ENCODE measurements at regions not wholly inside any gene's neighbourhood (a gene's known extent, or its start where the extent isn't known, plus 50 kb on each side); places are given as distances from the start of the nearest gene placed in this dataset.

DNA sequence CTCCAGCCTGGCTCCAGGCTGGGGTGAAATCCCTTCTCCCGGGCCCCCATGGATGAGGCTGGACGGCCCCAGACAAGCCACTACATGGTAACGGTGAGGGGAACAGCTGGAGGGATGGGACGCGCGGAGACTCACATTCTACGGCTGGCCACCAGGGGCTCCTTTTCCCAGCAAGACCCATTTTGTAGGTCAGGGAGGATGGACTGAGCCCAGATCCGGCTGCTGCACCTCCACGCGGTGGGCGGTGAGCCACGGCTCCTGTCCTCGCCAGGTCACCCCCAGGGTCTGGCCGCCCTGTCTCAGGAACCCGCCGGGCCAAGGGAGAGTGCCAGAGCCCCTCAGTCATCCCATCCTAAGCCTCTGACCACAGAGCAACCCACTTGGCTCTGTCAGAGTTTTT lies 75.0 kb upstream of the ACTRT2 start:
- Histone ChIP-seq H3K9me3 (ENCODE audit: control insufficient read depth, insufficient read depth, low read length) (peaks cover 7% of the 10 kb centered on the region; the same call in 1 of the 2 replicates), H3K4me1 (ENCODE audit: control insufficient read depth, low read length) (peaks cover 11% of the 10 kb centered on the region), H3K9me2 (replicated peaks; ENCODE audit: control insufficient read depth, low read length) (no peaks in the 10 kb centered on the region), H3K27me3 (ENCODE audit: control insufficient read depth, low read length) (no peaks in the 10 kb centered on the region), H3F3A (ENCODE audit: control insufficient read depth, insufficient read depth) (no peaks in the 10 kb centered on the region), H3K36me3 (ENCODE audit: control insufficient read depth, low read length) (no peaks in the 10 kb centered on the region), H4K20me1 (ENCODE audit: control insufficient read depth, insufficient read depth, low read depth, low read length) (no peaks in the 10 kb centered on the region), H3K27ac (ENCODE audit: low read depth, low read length) (no peak overlapping the region), H3K79me2 (ENCODE audit: control insufficient read depth, low read length) (no peaks in the 10 kb centered on the region), H3K4me2 (ENCODE audit: low read length) (no peak overlapping the region), H3K4me3 (ENCODE audit: low read length) (no peak overlapping the region)
- no peak for TF ChIP-seq CTCF (IDR thresholded peaks at IDR 0.05; ENCODE audit: low read depth, low read length, poor library complexity, severe bottlenecking)
- TF ChIP-seq EZH2phosphoT487 (IDR thresholded peaks at IDR 0.05; ENCODE audit: borderline replicate concordance, low read length) = no peak

DNA sequence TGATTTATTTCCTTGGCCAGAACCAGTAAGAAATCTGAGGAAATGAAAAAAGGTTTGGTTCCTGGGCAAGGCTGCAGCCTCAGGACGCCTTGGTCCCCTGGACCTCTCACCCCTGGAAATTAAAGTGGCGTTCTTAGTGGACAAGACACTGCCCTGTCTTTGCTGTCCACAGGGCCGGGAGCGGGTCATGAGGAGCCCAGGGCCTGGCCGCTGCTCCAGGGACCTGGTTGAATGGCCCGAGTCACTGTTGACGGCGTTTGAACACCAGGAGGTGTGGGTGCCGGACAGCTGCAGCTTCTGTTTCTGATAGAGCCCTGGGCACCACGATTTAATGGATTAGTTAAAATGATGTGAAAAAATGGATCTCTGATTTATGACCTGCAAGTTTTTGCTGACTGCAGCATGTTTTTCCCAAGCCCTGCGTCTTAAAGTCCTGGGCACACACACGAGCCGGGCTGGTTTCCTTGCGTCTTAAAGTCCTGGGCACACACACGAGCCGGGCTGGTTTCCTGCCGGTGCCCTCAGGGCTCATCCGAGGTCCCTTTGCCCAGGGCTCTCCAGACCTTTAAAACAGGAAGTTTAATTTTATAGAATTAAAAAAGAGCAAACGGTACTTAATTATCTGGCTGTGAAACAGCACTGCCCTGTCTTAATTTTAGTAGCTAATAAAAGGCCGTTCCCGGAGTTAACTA lies 74.1 kb upstream of the ACTRT2 start:
- Histone ChIP-seq H3K27me3 (ENCODE audit: control insufficient read depth, low read length) (no peaks in the 10 kb centered on the region), H3F3A (ENCODE audit: control insufficient read depth, insufficient read depth) (no peaks in the 10 kb centered on the region), H3K9me3 (ENCODE audit: control insufficient read depth, insufficient read depth, low read length) (peaks cover 11% of the 10 kb centered on the region)

GRCh38 chr1:2948001-2948750 lies 73.1 kb upstream of the ACTRT2 start:
- Histone ChIP-seq H3K27ac (ENCODE audit: low read depth, low read length) (no peak overlapping the region), H3K4me2 (ENCODE audit: low read length) (no peak overlapping the region), H3K4me3 (ENCODE audit: low read length) (no peak overlapping the region), H3F3A (ENCODE audit: control insufficient read depth, insufficient read depth) (peaks cover under 1% of the 10 kb centered on the region), H3K27me3 (ENCODE audit: control insufficient read depth, low read length) (no peaks in the 10 kb centered on the region), H4K20me1 (ENCODE audit: control insufficient read depth, insufficient read depth, low read depth, low read length) (no peaks in the 10 kb centered on the region), H3K79me2 (ENCODE audit: control insufficient read depth, low read length) (no peaks in the 10 kb centered on the region), H3K36me3 (ENCODE audit: control insufficient read depth, low read length) (peaks cover 8% of the 10 kb centered on the region), H3K9me3 (ENCODE audit: control insufficient read depth, insufficient read depth, low read length) (peaks cover 21% of the 10 kb centered on the region), H3K9me2 (replicated peaks; ENCODE audit: control insufficient read depth, low read length) (no peaks in the 10 kb centered on the region), H3K4me1 (ENCODE audit: control insufficient read depth, low read length) (peaks cover 22% of the 10 kb centered on the region)
- TF ChIP-seq EZH2phosphoT487 (IDR thresholded peaks at IDR 0.05; ENCODE audit: borderline replicate concordance, low read length) (no peak), CTCF (IDR thresholded peaks at IDR 0.05; ENCODE audit: low read depth, low read length, poor library complexity, severe bottlenecking) (no peak)

More for the DNA sequence above, 74.1 kb upstream of the ACTRT2 start:
- no peaks in the 10 kb centered on the region; the same call in 1 of the 2 replicates for H3K36me3 ChIP-seq (ENCODE audit: control insufficient read depth, low read length)
- no peaks in the 10 kb centered on the region for H3K79me2 ChIP-seq (ENCODE audit: control insufficient read depth, low read length)
- no peaks in the 10 kb centered on the region for H4K20me1 ChIP-seq (ENCODE audit: control insufficient read depth, insufficient read depth, low read depth, low read length)
- no peak for TF ChIP-seq CTCF (IDR thresholded peaks at IDR 0.05; ENCODE audit: low read depth, low read length, poor library complexity, severe bottlenecking)
- TF ChIP-seq EZH2phosphoT487 (IDR thresholded peaks at IDR 0.05; ENCODE audit: borderline replicate concordance, low read length) = no peak
- H3K27ac ChIP-seq (ENCODE audit: low read depth, low read length) = no peak overlapping the region
- H3K4me3 ChIP-seq (ENCODE audit: low read length) = no peak overlapping the region
- no peak overlapping the region for H3K4me2 ChIP-seq (ENCODE audit: low read length)
- H3K9me2 ChIP-seq (replicated peaks; ENCODE audit: control insufficient read depth, low read length) = no peaks in the 10 kb centered on the region
- H3K4me1 ChIP-seq (ENCODE audit: control insufficient read depth, low read length) = peaks cover 12% of the 10 kb centered on the region

Measured in DOHH2 (cell line).